ENCODE measurements at regions not wholly inside any gene's neighbourhood (a gene's known extent, or its start where the extent isn't known, plus 50 kb on each side); places are given as distances from the start of the nearest gene placed in this dataset.

DNA sequence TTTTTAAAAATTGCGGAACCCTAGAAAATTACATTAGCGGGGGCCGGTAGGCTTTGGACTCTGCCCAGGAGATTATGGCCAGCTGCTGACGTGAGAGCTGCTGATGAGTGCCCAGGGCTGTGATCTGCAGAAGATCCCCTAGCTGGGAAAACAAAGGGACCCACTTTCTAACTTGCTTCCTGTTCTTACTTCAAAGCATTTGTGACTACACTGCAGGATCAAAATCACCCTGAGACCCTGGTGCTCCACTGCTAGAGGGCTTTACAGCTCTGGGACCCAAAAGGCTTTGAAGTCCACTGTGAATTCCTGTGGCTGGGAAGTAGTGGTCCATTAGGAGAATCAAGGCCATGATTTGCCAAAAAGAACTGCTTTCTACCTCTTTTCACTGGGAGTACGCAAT, 499.4 kb upstream of the AKR1E2 start:
- TF ChIP-seq, protein P1, sequence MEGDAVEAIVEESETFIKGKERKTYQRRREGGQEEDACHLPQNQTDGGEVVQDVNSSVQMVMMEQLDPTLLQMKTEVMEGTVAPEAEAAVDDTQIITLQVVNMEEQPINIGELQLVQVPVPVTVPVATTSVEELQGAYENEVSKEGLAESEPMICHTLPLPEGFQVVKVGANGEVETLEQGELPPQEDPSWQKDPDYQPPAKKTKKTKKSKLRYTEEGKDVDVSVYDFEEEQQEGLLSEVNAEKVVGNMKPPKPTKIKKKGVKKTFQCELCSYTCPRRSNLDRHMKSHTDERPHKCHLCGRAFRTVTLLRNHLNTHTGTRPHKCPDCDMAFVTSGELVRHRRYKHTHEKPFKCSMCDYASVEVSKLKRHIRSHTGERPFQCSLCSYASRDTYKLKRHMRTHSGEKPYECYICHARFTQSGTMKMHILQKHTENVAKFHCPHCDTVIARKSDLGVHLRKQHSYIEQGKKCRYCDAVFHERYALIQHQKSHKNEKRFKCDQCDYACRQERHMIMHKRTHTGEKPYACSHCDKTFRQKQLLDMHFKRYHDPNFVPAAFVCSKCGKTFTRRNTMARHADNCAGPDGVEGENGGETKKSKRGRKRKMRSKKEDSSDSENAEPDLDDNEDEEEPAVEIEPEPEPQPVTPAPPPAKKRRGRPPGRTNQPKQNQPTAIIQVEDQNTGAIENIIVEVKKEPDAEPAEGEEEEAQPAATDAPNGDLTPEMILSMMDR (conservative IDR thresholded peaks at IDR 0.05; ENCODE audit: low read depth, low read length), result no peak
- no peak for TF ChIP-seq EZH2phosphoT487 (IDR thresholded peaks at IDR 0.05; ENCODE audit: borderline replicate concordance, low read length)

All from PC-3 (cell line).